Parathyroid adenoma (tissue), 2 donors: ENCODE measurements at regions not wholly inside any gene's neighbourhood (a gene's known extent, or its start where the extent isn't known, plus 50 kb on each side); places are given as distances from the start of the nearest gene placed in this dataset.

ENCODE experiments used
- H2AFZ ChIP-seq: fragments of 300-600 bp; sonication (generic); one replicate; pipeline ENCODE4 v1.7.0; 2017; ENCODE audit warnings: antibody characterized with exemption, mild to moderate bottlenecking
- H3K27ac ChIP-seq: fragments of 300-600 bp; sonication (generic); one replicate; pipeline ENCODE4 v1.7.0; 2017
- H3K27me3 ChIP-seq: fragments of 300-600 bp; sonication (generic); one replicate; pipeline ENCODE4 v1.7.0; 2017; ENCODE audit warnings: low read length; ENCODE audit not compliant: control insufficient read depth, insufficient read depth
- H3K36me3 ChIP-seq: fragments of 300-600 bp; sonication (generic); one replicate; pipeline ENCODE4 v1.7.0; 2017; ENCODE audit warnings: low read length; ENCODE audit not compliant: control insufficient read depth, insufficient read depth
- H3K4me1 ChIP-seq: fragments of 300-600 bp; sonication (generic); one replicate; pipeline ENCODE4 v1.7.0; 2017; ENCODE audit warnings: control low read depth
- H3K4me2 ChIP-seq: fragments of 300-600 bp; sonication (generic); one replicate; pipeline ENCODE4 v1.7.0; 2017; ENCODE audit warnings: low read length
- H3K4me3 ChIP-seq: fragments of 300-600 bp; sonication (generic); one replicate; pipeline ENCODE4 v1.7.0; 2017; ENCODE audit warnings: low read depth, low read length
- H3K79me2 ChIP-seq: fragments of 300-600 bp; sonication (generic); one replicate; pipeline ENCODE4 v1.7.0; 2017; ENCODE audit warnings: control low read depth
- H3K9ac ChIP-seq: fragments of 300-600 bp; sonication (generic); one replicate; pipeline ENCODE4 v1.7.0; 2017; ENCODE audit warnings: mild to moderate bottlenecking
- H3K9me3 ChIP-seq: fragments of 300-600 bp; sonication (generic); one replicate; pipeline ENCODE4 v1.7.0; 2017; ENCODE audit warnings: low read length; ENCODE audit not compliant: control insufficient read depth
- CTCF ChIP-seq: fragments of 300-600 bp; sonication (generic); IDR thresholded peaks from one replicate; pipeline ENCODE4 v1.7.0; 2017; ENCODE audit warnings: antibody characterized with exemption, mild to moderate bottlenecking
- donor health status: primary hyperparathyroidism.

DNA sequence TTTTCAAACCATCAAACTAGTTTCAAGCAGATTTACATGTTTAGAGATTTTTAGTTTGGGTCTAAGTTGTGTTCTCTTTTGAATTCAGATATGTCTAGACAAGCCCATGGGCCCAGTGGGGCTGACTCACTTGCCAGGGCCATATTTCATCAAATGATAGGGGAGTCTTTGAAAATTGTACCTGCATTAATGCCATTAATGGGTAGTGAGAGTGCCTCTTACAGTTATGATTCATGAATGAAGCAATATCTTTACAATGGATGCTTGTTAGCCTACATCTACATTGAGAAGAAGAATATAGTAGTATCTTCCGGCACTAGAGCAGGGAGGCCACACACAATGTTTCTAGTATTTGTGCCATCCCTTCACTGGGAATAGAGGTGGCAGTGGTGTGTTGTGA lies 174.2 kb upstream of the E2F7 start:
- no peak for TF ChIP-seq CTCF
- H3K9ac ChIP-seq = no peak overlapping the region

GRCh38 chr12:77238335-77238734 lies 173.0 kb upstream of the E2F7 start:
- TF ChIP-seq CTCF = no peak
- no peaks in the 10 kb centered on the region for H3K9me3 ChIP-seq
- no peak overlapping the region for H3K4me2 ChIP-seq
- no peak overlapping the region for H3K27ac ChIP-seq
- H3K79me2 ChIP-seq = no peaks in the 10 kb centered on the region
- H2AFZ ChIP-seq = peak overlapping the region; percentile 33
- H3K4me3 ChIP-seq = no peak overlapping the region
- H3K4me1 ChIP-seq = no peaks in the 10 kb centered on the region
- H3K9ac ChIP-seq = no peak overlapping the region
- H3K27me3 ChIP-seq = no peaks in the 10 kb centered on the region
- no peaks in the 10 kb centered on the region for H3K36me3 ChIP-seq

More for the DNA sequence above, 174.2 kb upstream of the E2F7 start:
- H3K27ac ChIP-seq = no peak overlapping the region
- no peak overlapping the region for H3K4me3 ChIP-seq
- peak overlapping the region; percentile 16 for H2AFZ ChIP-seq
- no peaks in the 10 kb centered on the region for H3K4me1 ChIP-seq
- peak overlapping the region; percentile 11 for H3K4me2 ChIP-seq
- no peaks in the 10 kb centered on the region for H3K27me3 ChIP-seq
- no peaks in the 10 kb centered on the region for H3K79me2 ChIP-seq
- no peaks in the 10 kb centered on the region for H3K9me3 ChIP-seq
- H3K36me3 ChIP-seq = no peaks in the 10 kb centered on the region

GRCh38 chr12:77237896-77238295 lies 172.5 kb upstream of the E2F7 start:
- H2AFZ ChIP-seq = peak overlapping the region; percentile 33
- no peak overlapping the region for H3K4me2 ChIP-seq
- no peak for TF ChIP-seq CTCF
- H3K4me3 ChIP-seq = no peak overlapping the region
- no peak overlapping the region for H3K9ac ChIP-seq
- H3K79me2 ChIP-seq = no peaks in the 10 kb centered on the region
- H3K27me3 ChIP-seq = no peaks in the 10 kb centered on the region
- no peaks in the 10 kb centered on the region for H3K36me3 ChIP-seq
- H3K9me3 ChIP-seq = no peaks in the 10 kb centered on the region
- no peak overlapping the region for H3K27ac ChIP-seq
- H3K4me1 ChIP-seq = no peaks in the 10 kb centered on the region

GRCh38 chr12:77236066-77236465 lies 170.7 kb upstream of the E2F7 start:
- TF ChIP-seq CTCF = no peak
- Histone ChIP-seq H2AFZ (no peak overlapping the region), H3K9ac (no peak overlapping the region), H3K4me2 (no peak overlapping the region), H3K79me2 (no peaks in the 10 kb centered on the region), H3K27me3 (no peaks in the 10 kb centered on the region), H3K27ac (no peak overlapping the region), H3K4me1 (peaks cover 3% of the 10 kb centered on the region), H3K36me3 (no peaks in the 10 kb centered on the region), H3K9me3 (no peaks in the 10 kb centered on the region), H3K4me3 (no peak overlapping the region)

GRCh38 chr12:77232045-77232444 lies 166.7 kb upstream of the E2F7 start:
- H3K27ac ChIP-seq = no peak overlapping the region

More at GRCh38 chr12:77232045-77232444, 166.7 kb upstream of the E2F7 start:
- Histone ChIP-seq H3K36me3 (no peaks in the 10 kb centered on the region), H3K27me3 (no peaks in the 10 kb centered on the region), H3K4me2 (no peak overlapping the region), H3K4me1 (peaks cover 26% of the 10 kb centered on the region), H3K4me3 (no peak overlapping the region), H3K9me3 (no peaks in the 10 kb centered on the region), H3K79me2 (no peaks in the 10 kb centered on the region), H3K9ac (no peak overlapping the region), H2AFZ (no peak overlapping the region)
- no peak for TF ChIP-seq CTCF
